ENCODE measurements at regions not wholly inside any gene's neighbourhood (a gene's known extent, or its start where the extent isn't known, plus 50 kb on each side); places are given as distances from the start of the nearest gene placed in this dataset.
"Not testable (repeated sequence)": the region's sequence is repeated elsewhere in the genome, so short reads cannot be mapped to it uniquely, and the experiment has no call there.

GRCh38 chr6:137399881-137400443, 94.2 kb downstream of the OLIG3 start:
- DNase-seq (ENCODE audit: low read depth): no peak

GRCh38 chr6:137395316-137395715, 98.9 kb downstream of the OLIG3 start:
- DNase-seq (ENCODE audit: low read depth): no peak

- DNase-seq (ENCODE audit: low read depth): no peak
Observed at GRCh38 chr6:137391061-137391814, 103.0 kb downstream of the OLIG3 start.

GRCh38 chr6:137390334-137390733, 103.9 kb downstream of the OLIG3 start:
- no peak for DNase-seq (ENCODE audit: low read depth)

GRCh38 chr6:137389150-137389704, 105.0 kb downstream of the OLIG3 start:
- peak; percentile 42 for DNase-seq (ENCODE audit: low read depth)

GRCh38 chr6:137387096-137387764, 107.0 kb downstream of the OLIG3 start:
- no peak for DNase-seq (ENCODE audit: low read depth)

GRCh38 chr6:137383287-137383686, 110.9 kb downstream of the OLIG3 start:
- not testable (repeated sequence) for DNase-seq (ENCODE audit: low read depth)

- no peak for DNase-seq (ENCODE audit: low read depth)
Observed at GRCh38 chr6:137378090-137378369, 116.2 kb downstream of the OLIG3 start.

- DNase-seq (ENCODE audit: low read depth): no peak
Observed at GRCh38 chr6:137373296-137373695, 120.9 kb downstream of the OLIG3 start.

- no peak for DNase-seq (ENCODE audit: low read depth)
Observed at GRCh38 chr6:137372532-137372931, 121.7 kb downstream of the OLIG3 start.

GRCh38 chr6:137371634-137372016, 122.6 kb downstream of the OLIG3 start:
- DNase-seq (ENCODE audit: low read depth): no peak

GRCh38 chr6:137370871-137371633, 123.1 kb downstream of the OLIG3 start:
- DNase-seq (ENCODE audit: low read depth): no peak

GRCh38 chr6:137369136-137369535, 125.1 kb downstream of the OLIG3 start:
- DNase-seq (ENCODE audit: low read depth): no peak

- no peak for DNase-seq (ENCODE audit: low read depth)
Observed at GRCh38 chr6:137365707-137366437, 128.3 kb downstream of the OLIG3 start.

- DNase-seq (ENCODE audit: low read depth): no peak
Observed at GRCh38 chr6:137363805-137364138, 130.4 kb downstream of the OLIG3 start.

GRCh38 chr6:137362878-137363804, 131.1 kb downstream of the OLIG3 start:
- no peak for DNase-seq (ENCODE audit: low read depth)

- DNase-seq (ENCODE audit: low read depth): no peak
Observed at GRCh38 chr6:137361701-137362100, 132.5 kb downstream of the OLIG3 start.

GRCh38 chr6:137358273-137358672, 135.9 kb downstream of the OLIG3 start:
- no peak for DNase-seq (ENCODE audit: low read depth)

- DNase-seq (ENCODE audit: low read depth): no peak
Observed at GRCh38 chr6:137357948-137358266, 136.3 kb downstream of the OLIG3 start.

GRCh38 chr6:137357263-137357947, 136.8 kb downstream of the OLIG3 start:
- DNase-seq (ENCODE audit: low read depth): no peak
